IPS-20b (cell line): ENCODE measurements at regions not wholly inside any gene's neighbourhood (a gene's known extent, or its start where the extent isn't known, plus 50 kb on each side); places are given as distances from the start of the nearest gene placed in this dataset.
"Not testable (repeated sequence)": the region's sequence is repeated elsewhere in the genome, so short reads cannot be mapped to it uniquely, and the experiment has no call there.

Experiments used
- H3K27ac ChIP-seq: one replicate; pipeline ENCODE4 v1.5.1; 2013; ENCODE audit warnings: low read length
- H3K27me3 ChIP-seq: 2 replicates; pipeline ENCODE4 v1.6.1; 2013; ENCODE audit warnings: mild to moderate bottlenecking, low read length, inconsistent platforms; ENCODE audit not compliant: insufficient read depth
- H3K36me3 ChIP-seq: 2 replicates; pipeline ENCODE4 v1.6.1; 2013; ENCODE audit warnings: low read depth, mild to moderate bottlenecking, inconsistent platforms, low read length, moderate library complexity; ENCODE audit not compliant: insufficient read depth
- H3K4me1 ChIP-seq: 2 replicates; pipeline ENCODE4 v1.6.1; 2013; ENCODE audit warnings: mild to moderate bottlenecking, control low read depth, inconsistent platforms, low read length, moderate library complexity; ENCODE audit not compliant: insufficient read depth
- H3K4me3 ChIP-seq: 2 replicates; pipeline ENCODE4 v1.5.1; 2013; ENCODE audit warnings: mild to moderate bottlenecking, low read length, inconsistent platforms
- H3K9ac ChIP-seq: 2 replicates; pipeline ENCODE4 v1.6.1; 2013; ENCODE audit warnings: low read depth, mild to moderate bottlenecking, inconsistent platforms, low read length, moderate library complexity
- H3K9me3 ChIP-seq: 2 replicates; pipeline ENCODE4 v1.6.1; 2013; ENCODE audit warnings: mild to moderate bottlenecking, low read depth, low read length, inconsistent platforms; ENCODE audit not compliant: insufficient read depth

DNA sequence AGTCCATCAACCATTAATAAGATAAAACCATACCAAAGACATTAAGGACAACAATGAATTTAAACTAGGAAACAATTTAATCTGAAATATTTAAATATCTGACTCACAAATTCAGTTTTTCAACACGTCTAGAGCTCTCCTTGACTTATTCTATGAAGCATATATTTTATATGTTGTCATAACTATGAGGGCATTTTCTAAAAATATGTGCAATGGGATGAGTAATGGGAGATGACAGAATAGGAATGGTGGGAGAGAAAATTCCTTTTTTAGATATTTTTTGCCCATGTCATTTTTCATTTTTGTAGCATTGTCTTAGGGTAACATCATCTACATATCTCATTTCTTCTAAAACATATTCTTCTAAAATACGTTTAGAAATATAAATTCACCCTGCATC lies 79.2 kb upstream of the CDH2 start:
- no peaks in the 10 kb centered on the region for H3K27me3 ChIP-seq
- H3K4me3 ChIP-seq = no peak overlapping the region
- no peaks in the 10 kb centered on the region for H3K4me1 ChIP-seq
- H3K36me3 ChIP-seq = no peaks in the 10 kb centered on the region
- no peaks in the 10 kb centered on the region for H3K9me3 ChIP-seq
- H3K27ac ChIP-seq = no peak overlapping the region
- no peak overlapping the region for H3K9ac ChIP-seq

DNA sequence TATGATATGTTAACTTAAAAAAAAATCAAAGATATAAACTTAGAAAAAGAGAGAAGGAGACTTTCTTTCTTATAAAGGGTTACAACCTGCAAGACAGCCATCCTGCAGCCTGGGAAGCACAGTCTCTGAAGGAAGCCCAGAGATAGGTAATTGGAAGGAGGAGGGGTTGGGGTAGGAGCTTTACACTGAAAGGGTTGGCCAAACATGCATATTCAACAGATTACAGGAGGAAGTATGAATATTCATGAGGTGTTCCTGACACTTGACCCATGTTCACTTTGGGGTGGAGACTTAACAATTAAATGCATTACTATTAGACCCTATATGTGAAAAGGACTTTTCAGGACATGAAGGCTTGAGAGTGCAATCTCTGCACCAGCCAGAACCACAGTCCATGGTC lies 71.7 kb upstream of the CDH2 start:
- Histone ChIP-seq H3K36me3 (no peaks in the 10 kb centered on the region), H3K27me3 (no peaks in the 10 kb centered on the region), H3K9ac (no peak overlapping the region), H3K9me3 (no peaks in the 10 kb centered on the region), H3K4me3 (no peak overlapping the region), H3K27ac (no peak overlapping the region), H3K4me1 (no peaks in the 10 kb centered on the region)

DNA sequence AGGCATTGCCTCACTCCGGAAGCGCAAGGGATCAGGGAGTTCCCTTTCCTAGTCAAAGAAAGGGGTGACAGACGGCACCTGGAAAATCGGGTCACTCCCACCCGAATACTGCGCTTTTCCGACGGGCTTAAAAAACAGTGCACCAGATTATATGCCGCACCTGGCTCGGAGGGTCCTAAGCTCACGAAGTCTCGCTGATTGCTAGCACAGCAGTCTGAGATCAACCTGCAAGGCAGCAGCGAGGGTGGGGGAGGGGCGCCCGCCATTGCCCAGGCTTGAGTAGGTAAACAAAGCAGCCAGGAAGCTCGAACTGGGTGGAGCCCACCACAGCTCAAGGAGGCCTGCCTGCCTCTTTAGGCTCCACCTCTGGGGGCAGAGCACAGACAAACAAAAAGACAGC lies 63.7 kb upstream of the CDH2 start:
- not testable (repeated sequence) for H3K4me1 ChIP-seq, H3K9me3 ChIP-seq, H3K27me3 ChIP-seq, H3K9ac ChIP-seq, H3K27ac ChIP-seq, H3K36me3 ChIP-seq, H3K4me3 ChIP-seq

DNA sequence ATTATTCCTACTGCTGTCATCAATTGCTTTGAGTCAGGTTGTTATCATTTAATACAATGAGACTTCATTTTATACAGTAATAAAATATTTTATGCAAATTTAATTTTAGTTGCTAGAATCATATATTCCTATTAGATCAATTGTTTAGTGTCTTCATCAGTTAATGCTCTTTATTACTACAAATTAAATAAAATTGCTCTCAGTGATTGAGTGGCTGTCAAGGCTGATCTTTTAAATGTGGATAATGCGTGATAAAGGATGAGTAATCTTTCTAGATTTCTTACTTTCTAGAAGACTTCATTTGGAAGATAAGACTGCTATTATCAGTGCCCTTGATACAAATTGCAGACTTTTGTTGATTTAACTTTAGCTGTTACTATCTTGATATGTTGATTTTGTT lies 59.6 kb upstream of the CDH2 start:
- Histone ChIP-seq H3K27me3 (no peaks in the 10 kb centered on the region), H3K36me3 (no peaks in the 10 kb centered on the region), H3K27ac (no peak overlapping the region), H3K9ac (no peak overlapping the region), H3K4me3 (no peak overlapping the region), H3K4me1 (no peaks in the 10 kb centered on the region), H3K9me3 (no peaks in the 10 kb centered on the region)
